ENCODE measurements at regions not wholly inside any gene's neighbourhood (a gene's known extent, or its start where the extent isn't known, plus 50 kb on each side); places are given as distances from the start of the nearest gene placed in this dataset.

- Mint-ChIP-seq H3K36me3 (no peaks in the 10 kb centered on the region), H3K4me1 (no peaks in the 10 kb centered on the region), H3K9me3 (peaks cover 0 to 4% (median under 1%) of the 10 kb centered on the region in 3 donors), H3K27me3 (no peaks in the 10 kb centered on the region), H3K27ac (no peak overlapping the region), H3K4me3 (no peak overlapping the region)
Observed at GRCh38 chr12:60106214-60106613, 510.4 kb downstream of the SLC16A7 start.

- H3K4me1 Mint-ChIP-seq, result no peaks in the 10 kb centered on the region
- H3K4me3 Mint-ChIP-seq, result no peak overlapping the region
- peaks cover 0 to 4% (median 0%) of the 10 kb centered on the region in 3 donors for H3K9me3 Mint-ChIP-seq
- no peaks in the 10 kb centered on the region for H3K27me3 Mint-ChIP-seq
- H3K36me3 Mint-ChIP-seq, result no peaks in the 10 kb centered on the region
- H3K27ac Mint-ChIP-seq, result no peak overlapping the region
Observed at GRCh38 chr12:60107992-60108391, 512.2 kb downstream of the SLC16A7 start.

DNA sequence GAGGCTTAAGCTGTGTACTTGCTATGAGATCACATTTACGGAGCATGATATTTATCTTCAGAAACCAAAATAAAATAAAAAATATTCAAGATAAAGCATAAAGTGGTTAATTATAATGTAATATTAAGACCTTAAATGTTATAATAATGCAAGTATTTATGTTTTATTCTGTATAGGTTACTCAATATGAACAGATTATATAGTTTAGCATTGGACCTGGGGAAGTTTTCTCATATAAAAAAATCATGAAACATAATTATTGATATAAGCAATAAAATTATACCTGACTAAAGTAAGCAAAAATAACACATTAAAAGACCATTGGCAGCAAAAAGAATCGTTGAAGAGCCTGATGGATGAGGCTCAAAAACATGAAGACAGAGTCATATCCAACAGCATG is 516.2 kb downstream of the SLC16A7 start:
- H3K36me3 Mint-ChIP-seq, result no peaks in the 10 kb centered on the region
- no peaks in the 10 kb centered on the region for H3K27me3 Mint-ChIP-seq
- peaks cover 0 to 5% (median 0%) of the 10 kb centered on the region in 3 donors for H3K9me3 Mint-ChIP-seq
- no peaks in the 10 kb centered on the region for H3K4me1 Mint-ChIP-seq
- H3K27ac Mint-ChIP-seq, result no peak overlapping the region
- H3K4me3 Mint-ChIP-seq, result no peak overlapping the region

GRCh38 chr12:60112763-60113162 is 516.9 kb downstream of the SLC16A7 start:
- peaks cover 0 to 5% (median 0%) of the 10 kb centered on the region in 3 donors for H3K9me3 Mint-ChIP-seq
- no peak overlapping the region for H3K27ac Mint-ChIP-seq
- H3K36me3 Mint-ChIP-seq, result no peaks in the 10 kb centered on the region
- H3K4me1 Mint-ChIP-seq, result no peaks in the 10 kb centered on the region
- no peak overlapping the region for H3K4me3 Mint-ChIP-seq
- H3K27me3 Mint-ChIP-seq, result no peaks in the 10 kb centered on the region

GRCh38 chr12:60114169-60114568 is 518.3 kb downstream of the SLC16A7 start:
- Mint-ChIP-seq H3K27ac (no peak overlapping the region), H3K27me3 (no peaks in the 10 kb centered on the region), H3K9me3 (peaks cover under 1 to 5% (median 4%) of the 10 kb centered on the region in 3 donors), H3K36me3 (no peaks in the 10 kb centered on the region), H3K4me1 (no peaks in the 10 kb centered on the region), H3K4me3 (no peak overlapping the region)

DNA sequence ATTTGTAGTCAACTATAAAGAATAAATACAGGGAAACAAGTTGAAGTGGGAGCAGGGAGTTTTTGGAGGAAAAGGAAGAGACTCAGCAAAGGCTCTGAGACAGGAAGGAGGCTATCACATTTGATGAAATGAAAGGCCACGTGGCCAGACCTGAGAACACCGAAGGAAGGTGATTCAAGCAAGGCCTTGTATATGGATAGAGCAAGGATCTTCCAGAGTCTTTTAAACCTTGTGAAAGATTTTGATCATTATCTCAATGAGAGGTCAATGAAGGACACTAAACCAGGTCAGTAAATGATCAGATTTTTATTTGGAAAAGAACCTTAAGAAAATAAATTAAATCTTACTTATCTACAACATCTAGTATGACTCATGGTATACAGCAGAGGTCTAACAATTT is 523.5 kb downstream of the SLC16A7 start:
- H3K27ac Mint-ChIP-seq, result no peak overlapping the region
- H3K9me3 Mint-ChIP-seq, result peaks cover 2 to 13% (median 6%) of the 10 kb centered on the region in 3 donors
- H3K36me3 Mint-ChIP-seq, result no peaks in the 10 kb centered on the region
- H3K27me3 Mint-ChIP-seq, result no peaks in the 10 kb centered on the region
- no peak overlapping the region for H3K4me3 Mint-ChIP-seq
- H3K4me1 Mint-ChIP-seq, result no peaks in the 10 kb centered on the region

- no peaks in the 10 kb centered on the region for H3K36me3 Mint-ChIP-seq
- no peaks in the 10 kb centered on the region for H3K27me3 Mint-ChIP-seq
- H3K27ac Mint-ChIP-seq, result no peak overlapping the region
- peaks cover 2 to 15% (median 5%) of the 10 kb centered on the region in 3 donors for H3K9me3 Mint-ChIP-seq
- no peak overlapping the region for H3K4me3 Mint-ChIP-seq
- no peaks in the 10 kb centered on the region for H3K4me1 Mint-ChIP-seq
Observed at GRCh38 chr12:60120199-60120598, 524.4 kb downstream of the SLC16A7 start.

DNA sequence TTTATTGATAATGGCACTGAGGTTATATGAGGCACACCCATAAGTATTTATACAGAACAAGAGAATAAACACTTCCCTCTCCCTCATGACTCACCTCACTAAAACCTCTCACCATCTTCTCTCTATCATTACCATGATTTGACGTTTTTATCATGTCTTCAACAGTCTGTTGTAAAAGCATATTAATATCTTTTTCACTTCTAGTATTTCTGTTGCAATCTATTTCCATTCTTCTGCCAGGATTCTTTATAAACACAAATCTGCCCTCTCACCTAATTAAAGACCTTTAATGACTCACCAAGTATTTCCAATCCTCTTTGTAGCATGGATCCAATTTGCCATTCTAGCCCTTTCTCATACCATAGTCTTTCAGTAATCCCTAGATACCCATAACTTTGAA is 527.7 kb downstream of the SLC16A7 start:
- Mint-ChIP-seq H3K4me1 (no peaks in the 10 kb centered on the region), H3K36me3 (no peaks in the 10 kb centered on the region), H3K9me3 (peaks cover 2 to 18% (median 2%) of the 10 kb centered on the region in 3 donors), H3K4me3 (no peak overlapping the region), H3K27ac (no peak overlapping the region), H3K27me3 (no peaks in the 10 kb centered on the region)

DNA sequence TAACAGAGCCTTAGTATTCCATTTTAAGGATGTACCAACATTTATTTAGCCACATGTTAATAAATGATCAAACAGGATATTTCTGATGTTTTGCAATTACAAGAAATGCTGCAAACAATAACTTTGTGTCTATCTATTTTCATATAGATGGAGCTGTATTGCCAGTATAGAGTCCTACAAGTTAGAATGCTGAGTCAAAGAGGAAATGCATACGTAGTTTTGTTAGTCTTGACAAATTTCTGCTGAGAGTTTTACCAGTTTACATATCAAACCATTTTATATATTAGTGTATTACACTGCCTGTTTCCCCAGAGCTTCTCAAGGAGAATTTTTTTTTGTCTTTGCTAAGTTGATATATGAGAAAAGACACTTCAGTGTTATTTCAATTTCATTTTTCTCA is 541.7 kb downstream of the SLC16A7 start:
- no peak overlapping the region for H3K4me3 Mint-ChIP-seq
- no peaks in the 10 kb centered on the region for H3K36me3 Mint-ChIP-seq
- no peak overlapping the region for H3K27ac Mint-ChIP-seq
- H3K4me1 Mint-ChIP-seq, result no peaks in the 10 kb centered on the region
- no peaks in the 10 kb centered on the region for H3K9me3 Mint-ChIP-seq
- H3K27me3 Mint-ChIP-seq, result no peaks in the 10 kb centered on the region

GRCh38 chr12:60138526-60138925 is 542.7 kb downstream of the SLC16A7 start:
- H3K4me1 Mint-ChIP-seq, result no peaks in the 10 kb centered on the region
- H3K9me3 Mint-ChIP-seq, result no peaks in the 10 kb centered on the region
- H3K27ac Mint-ChIP-seq, result no peak overlapping the region
- H3K27me3 Mint-ChIP-seq, result no peaks in the 10 kb centered on the region
- no peak overlapping the region for H3K4me3 Mint-ChIP-seq
- H3K36me3 Mint-ChIP-seq, result no peaks in the 10 kb centered on the region

GRCh38 chr12:60144395-60144794 is 548.6 kb downstream of the SLC16A7 start:
- Mint-ChIP-seq H3K4me3 (no peak overlapping the region), H3K4me1 (no peaks in the 10 kb centered on the region), H3K27ac (no peak overlapping the region), H3K9me3 (peaks cover 0 to 3% (median 2%) of the 10 kb centered on the region in 3 donors), H3K27me3 (no peaks in the 10 kb centered on the region), H3K36me3 (no peaks in the 10 kb centered on the region)

- Mint-ChIP-seq H3K4me1 (no peaks in the 10 kb centered on the region), H3K36me3 (no peaks in the 10 kb centered on the region), H3K9me3 (peaks cover 4 to 8% (median 7%) of the 10 kb centered on the region in 3 donors), H3K27me3 (no peaks in the 10 kb centered on the region), H3K27ac (no peak overlapping the region), H3K4me3 (no peak overlapping the region)
Observed at GRCh38 chr12:60148109-60148508, 552.3 kb downstream of the SLC16A7 start.

GRCh38 chr12:60148831-60149230 is 553.0 kb downstream of the SLC16A7 start:
- Mint-ChIP-seq H3K9me3 (peaks cover 4 to 8% (median 7%) of the 10 kb centered on the region in 3 donors), H3K4me3 (no peak overlapping the region), H3K27me3 (no peaks in the 10 kb centered on the region), H3K4me1 (no peaks in the 10 kb centered on the region), H3K36me3 (no peaks in the 10 kb centered on the region), H3K27ac (no peak overlapping the region)

GRCh38 chr12:60152756-60153155 is 556.9 kb downstream of the SLC16A7 start:
- H3K9me3 Mint-ChIP-seq, result peaks cover 4 to 8% (median 5%) of the 10 kb centered on the region in 3 donors
- H3K27ac Mint-ChIP-seq, result no peak overlapping the region
- no peak overlapping the region for H3K4me3 Mint-ChIP-seq

GRCh38 chr12:60159761-60160160 is 563.9 kb downstream of the SLC16A7 start:
- Mint-ChIP-seq H3K36me3 (no peaks in the 10 kb centered on the region), H3K27me3 (no peaks in the 10 kb centered on the region), H3K27ac (no peak overlapping the region), H3K4me1 (no peaks in the 10 kb centered on the region), H3K4me3 (no peak overlapping the region), H3K9me3 (peaks cover 0 to 4% (median 0%) of the 10 kb centered on the region in 3 donors)

More at GRCh38 chr12:60152756-60153155, 556.9 kb downstream of the SLC16A7 start:
- no peaks in the 10 kb centered on the region for H3K4me1 Mint-ChIP-seq
- H3K36me3 Mint-ChIP-seq, result no peaks in the 10 kb centered on the region
- H3K27me3 Mint-ChIP-seq, result no peaks in the 10 kb centered on the region

DNA sequence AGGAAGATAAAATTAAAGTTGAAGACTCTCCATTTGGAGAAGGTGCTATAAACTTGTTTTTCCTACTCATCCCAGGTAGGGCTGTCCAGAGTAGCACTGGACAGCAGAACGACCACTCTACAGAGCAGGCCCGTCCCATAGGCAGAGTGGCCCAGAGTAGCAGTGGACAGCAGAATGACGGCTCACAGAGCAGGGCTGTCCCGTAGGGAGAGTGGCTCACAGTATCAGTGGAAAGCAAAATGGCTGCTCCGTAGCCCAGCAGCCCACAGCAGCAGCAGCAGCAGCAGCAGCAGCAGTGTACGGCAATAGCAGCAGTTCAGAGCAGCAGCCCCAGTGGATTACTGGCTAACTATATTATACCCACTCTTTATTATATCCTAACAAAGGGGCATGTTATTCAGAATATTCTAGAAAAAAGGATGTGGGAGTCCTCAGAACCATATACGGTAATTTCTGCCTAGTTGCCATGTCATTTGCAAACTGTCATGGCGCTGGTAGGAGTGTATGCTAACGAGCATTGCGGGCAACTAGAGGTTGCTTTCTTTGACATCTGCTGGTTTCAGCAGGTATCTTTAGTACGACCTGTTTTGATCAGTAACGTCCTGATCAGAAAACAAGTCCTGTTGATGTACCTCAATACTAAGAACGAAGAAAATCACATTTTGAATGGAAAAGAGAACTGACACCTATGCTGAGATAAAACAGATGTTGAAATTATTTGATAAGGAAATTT is 567.3 kb downstream of the SLC16A7 start:
- no peaks in the 10 kb centered on the region for H3K27me3 Mint-ChIP-seq
- H3K4me3 Mint-ChIP-seq, result no peak overlapping the region
- H3K36me3 Mint-ChIP-seq, result no peaks in the 10 kb centered on the region
- peaks cover 4 to 8% (median 5%) of the 10 kb centered on the region in 3 donors for H3K9me3 Mint-ChIP-seq
- H3K27ac Mint-ChIP-seq, result no peak overlapping the region
- H3K4me1 Mint-ChIP-seq, result no peaks in the 10 kb centered on the region
